ENCODE measurements at regions not wholly inside any gene's neighbourhood (a gene's known extent, or its start where the extent isn't known, plus 50 kb on each side); places are given as distances from the start of the nearest gene placed in this dataset.

DNA sequence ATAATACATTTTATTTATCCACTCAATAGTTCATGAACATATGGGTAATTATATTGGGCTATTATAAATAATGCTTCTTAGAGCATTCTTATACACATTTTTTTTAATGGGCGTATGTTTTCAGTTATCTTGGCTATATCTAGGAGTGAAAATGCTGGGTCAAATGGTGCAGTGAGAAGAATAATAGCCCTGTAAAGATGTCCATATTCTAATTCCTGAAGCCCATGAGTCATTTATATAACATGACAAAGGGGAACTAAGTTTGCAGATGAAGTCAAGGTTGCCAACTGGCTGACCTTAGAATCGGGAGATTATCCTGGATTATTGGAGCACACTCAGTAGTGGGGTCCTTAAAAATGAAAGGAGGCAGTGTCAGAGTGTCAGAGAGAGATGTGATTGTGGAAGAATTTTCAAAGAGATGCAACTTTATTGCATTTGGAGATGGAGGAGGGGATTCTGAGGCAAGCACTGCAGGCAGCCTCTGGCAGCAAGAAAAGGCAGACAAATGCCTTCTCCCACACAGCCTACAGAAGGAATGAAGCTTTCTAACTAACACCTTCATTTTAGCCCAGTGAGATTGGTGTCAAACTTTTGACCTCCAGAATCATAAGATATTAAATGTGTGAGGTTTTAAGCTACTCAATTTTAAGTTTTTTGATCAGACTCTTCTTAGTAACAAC lies 106.1 kb upstream of the HS3ST1 start:
- DNase-seq (ENCODE audit: low read depth): no peak
- no peak overlapping the region for H3K4me3 ChIP-seq (ENCODE audit: low read depth, low read length)
- TF ChIP-seq, protein P1, sequence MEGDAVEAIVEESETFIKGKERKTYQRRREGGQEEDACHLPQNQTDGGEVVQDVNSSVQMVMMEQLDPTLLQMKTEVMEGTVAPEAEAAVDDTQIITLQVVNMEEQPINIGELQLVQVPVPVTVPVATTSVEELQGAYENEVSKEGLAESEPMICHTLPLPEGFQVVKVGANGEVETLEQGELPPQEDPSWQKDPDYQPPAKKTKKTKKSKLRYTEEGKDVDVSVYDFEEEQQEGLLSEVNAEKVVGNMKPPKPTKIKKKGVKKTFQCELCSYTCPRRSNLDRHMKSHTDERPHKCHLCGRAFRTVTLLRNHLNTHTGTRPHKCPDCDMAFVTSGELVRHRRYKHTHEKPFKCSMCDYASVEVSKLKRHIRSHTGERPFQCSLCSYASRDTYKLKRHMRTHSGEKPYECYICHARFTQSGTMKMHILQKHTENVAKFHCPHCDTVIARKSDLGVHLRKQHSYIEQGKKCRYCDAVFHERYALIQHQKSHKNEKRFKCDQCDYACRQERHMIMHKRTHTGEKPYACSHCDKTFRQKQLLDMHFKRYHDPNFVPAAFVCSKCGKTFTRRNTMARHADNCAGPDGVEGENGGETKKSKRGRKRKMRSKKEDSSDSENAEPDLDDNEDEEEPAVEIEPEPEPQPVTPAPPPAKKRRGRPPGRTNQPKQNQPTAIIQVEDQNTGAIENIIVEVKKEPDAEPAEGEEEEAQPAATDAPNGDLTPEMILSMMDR (IDR thresholded peaks at IDR 0.05; ENCODE audit: low read depth, low read length, missing control alignments): no peak

DNA sequence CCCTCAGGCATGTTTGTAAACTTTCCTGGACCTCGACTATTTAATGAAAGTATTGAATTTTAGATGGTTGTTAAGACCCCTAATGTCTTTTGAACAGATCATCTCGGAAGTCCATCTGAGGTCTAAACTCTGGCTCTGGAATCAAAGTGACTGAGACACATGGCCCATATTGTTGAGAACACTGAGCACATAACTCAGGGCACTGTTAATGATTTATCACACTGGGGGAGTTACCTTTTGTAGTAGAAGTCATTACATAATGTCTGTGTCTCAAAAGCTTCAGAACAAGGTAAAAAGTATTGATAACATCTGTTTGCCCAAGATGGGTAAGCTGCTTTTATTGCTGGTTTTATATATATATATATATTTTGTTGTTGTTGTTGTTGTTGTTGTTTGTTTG lies 103.4 kb upstream of the HS3ST1 start:
- no peak overlapping the region for H3K4me3 ChIP-seq (ENCODE audit: low read depth, low read length)
- no peak for DNase-seq (ENCODE audit: low read depth)
- TF ChIP-seq, protein P1 (IDR thresholded peaks at IDR 0.05; ENCODE audit: low read depth, low read length, missing control alignments): no peak

DNA sequence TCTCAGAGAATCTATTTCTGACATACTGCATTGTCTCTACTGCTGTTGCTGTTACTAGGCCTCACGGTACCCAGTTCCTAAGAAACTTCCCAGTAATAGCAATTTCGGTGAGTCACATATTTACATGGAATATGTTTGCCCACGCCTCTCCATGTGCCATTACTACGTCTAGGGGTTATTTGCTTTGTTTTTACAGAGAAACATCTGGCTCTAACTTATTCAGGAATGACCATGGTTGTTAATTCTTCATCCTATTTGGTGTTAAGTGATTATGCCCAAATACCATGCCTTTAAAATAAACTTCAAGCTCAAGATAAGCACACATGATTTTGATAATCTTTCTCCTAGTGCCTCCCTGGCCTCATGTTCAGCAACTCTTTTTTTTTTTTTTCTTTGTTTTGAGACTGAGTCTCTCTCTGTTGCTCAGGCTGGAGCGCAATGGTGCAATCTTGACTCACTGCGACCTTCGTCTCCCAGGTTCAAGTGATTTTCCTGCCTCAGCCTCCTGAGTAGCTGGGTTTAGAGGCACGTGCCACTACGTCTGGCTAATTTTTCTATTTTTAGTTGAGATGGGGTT lies 101.0 kb upstream of the HS3ST1 start:
- H3K4me3 ChIP-seq (ENCODE audit: low read depth, low read length): no peak overlapping the region
- TF ChIP-seq, protein P1 (IDR thresholded peaks at IDR 0.05; ENCODE audit: low read depth, low read length, missing control alignments): no peak
- DNase-seq (ENCODE audit: low read depth): no peak

DNA sequence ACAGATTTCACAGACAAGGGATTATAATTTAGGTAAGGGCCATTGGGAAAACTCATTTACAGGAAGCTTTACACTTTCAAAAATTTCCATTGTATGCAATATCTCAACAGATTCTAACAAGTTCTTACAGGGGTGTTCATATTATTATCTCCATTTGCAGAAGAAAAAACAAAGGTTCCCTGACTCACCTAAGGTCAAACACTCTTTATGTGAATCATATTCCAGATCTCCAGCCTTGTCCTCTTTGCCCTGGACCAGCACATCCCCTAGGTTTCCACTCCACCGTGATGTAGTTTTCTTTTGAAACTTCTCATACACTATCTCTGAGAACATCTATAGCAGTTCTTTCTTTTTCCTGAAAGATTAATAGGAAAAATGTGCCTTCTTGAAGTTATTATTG lies 96.4 kb upstream of the HS3ST1 start:
- no peak for DNase-seq (ENCODE audit: low read depth)
- TF ChIP-seq, protein P1 (IDR thresholded peaks at IDR 0.05; ENCODE audit: low read depth, low read length, missing control alignments): no peak

DNA sequence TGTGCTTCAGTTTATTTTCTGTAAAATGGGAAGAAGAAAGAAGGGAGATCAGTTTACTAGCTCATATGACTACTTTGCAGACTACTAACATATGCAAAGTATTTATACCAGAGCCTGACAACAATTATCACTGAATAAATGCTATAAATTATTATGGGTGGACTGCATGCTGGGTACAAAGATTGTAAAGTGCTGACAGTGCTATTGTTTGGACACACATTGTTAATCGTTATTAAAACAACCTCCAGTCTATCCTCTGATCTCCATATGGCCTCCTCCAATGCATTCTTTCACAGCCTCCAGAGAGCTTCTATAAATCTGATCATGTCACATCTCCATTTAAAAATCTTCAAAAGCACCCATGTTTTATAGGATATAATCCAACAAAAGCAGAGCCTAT lies 90.1 kb upstream of the HS3ST1 start:
- no peak overlapping the region for H3K4me3 ChIP-seq (ENCODE audit: low read depth, low read length)
- TF ChIP-seq, protein P1 (IDR thresholded peaks at IDR 0.05; ENCODE audit: low read depth, low read length, missing control alignments): no peak

More for the DNA sequence above, 96.4 kb upstream of the HS3ST1 start:
- no peak overlapping the region for H3K4me3 ChIP-seq (ENCODE audit: low read depth, low read length)

DNA sequence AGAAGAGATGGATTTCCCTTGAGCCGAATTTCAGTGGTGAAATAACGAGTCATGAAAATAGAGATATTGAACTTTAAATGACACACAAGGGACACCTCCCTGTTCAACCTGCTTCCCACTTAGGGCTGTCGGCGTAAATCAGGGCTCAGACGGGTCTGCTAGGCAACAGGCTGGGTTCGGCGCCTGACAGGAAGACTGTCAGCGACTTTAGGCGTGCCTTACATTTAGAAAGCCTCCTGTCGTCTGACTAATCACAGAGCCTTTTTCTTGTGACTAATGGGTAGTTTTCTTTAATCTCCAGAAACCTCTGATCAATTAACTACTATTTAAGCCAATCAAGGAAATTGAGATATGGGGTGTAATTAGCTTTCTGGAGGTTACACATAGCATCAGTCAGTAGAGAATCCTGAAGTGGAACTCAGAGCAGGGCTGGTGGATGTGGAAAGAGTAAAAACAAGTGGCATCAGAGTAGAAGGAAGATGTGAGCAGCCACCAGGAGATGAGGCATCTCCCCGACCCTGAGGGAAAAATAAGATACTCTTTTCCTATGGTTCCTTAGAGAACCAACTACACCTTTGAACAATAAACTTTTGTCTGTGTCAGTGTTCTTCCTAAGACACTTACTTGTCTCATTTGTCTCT lies 86.2 kb upstream of the HS3ST1 start:
- no peak overlapping the region for H3K4me3 ChIP-seq (ENCODE audit: low read depth, low read length)
- TF ChIP-seq, protein P1 (IDR thresholded peaks at IDR 0.05; ENCODE audit: low read depth, low read length, missing control alignments): no peak
- DNase-seq (ENCODE audit: low read depth): no peak

More for the DNA sequence above, 90.1 kb upstream of the HS3ST1 start:
- DNase-seq (ENCODE audit: low read depth): no peak

All from GM12864 (cell line).